Transverse colon (tissue), 4 donors: ENCODE measurements at regions not wholly inside any gene's neighbourhood (a gene's known extent, or its start where the extent isn't known, plus 50 kb on each side); places are given as distances from the start of the nearest gene placed in this dataset.

Experiments used
- DNase-seq: peaks from one replicate; pipeline ENCODE4 v3.0.0-alpha.2; 2019
- H3K27ac ChIP-seq, 4 donors: fragments of 200-600 bp; sonication (generic); 2 replicates each; pipeline ENCODE4 v1.5.1; 2016 to 2018; ENCODE audit warnings: inconsistent platforms in 4 of 4
- H3K27me3 ChIP-seq: fragments of 200-600 bp; sonication (generic); 2 replicates; pipeline ENCODE4 v1.5.1; 2017; ENCODE audit warnings: inconsistent platforms
- H3K36me3 ChIP-seq, 4 donors: fragments of 200-600 bp; sonication (generic); 2 replicates each; pipeline ENCODE4 v1.5.1; 2017 to 2019; ENCODE audit warnings: inconsistent platforms in 4 of 4
- H3K4me1 ChIP-seq, 4 donors: fragments of 200-600 bp; sonication (generic); 2 replicates each; pipeline ENCODE4 v1.5.1; 2017 to 2020; ENCODE audit warnings: inconsistent platforms in 4 of 4
- H3K4me3 ChIP-seq, 4 donors: fragments of 200-600 bp; sonication (generic); 1 replicate in 1 of 4; 2 replicates in 3 of 4; pipeline versions ENCODE4 v1.5.1 to v1.6.1; 2017 to 2019; ENCODE audit warnings: inconsistent platforms in 4 of 4
- H3K9me3 ChIP-seq, 2 donors: fragments of 200-600 bp; sonication (generic); 2 replicates each; pipeline ENCODE4 v1.5.1; 2017 to 2019; ENCODE audit warnings: inconsistent platforms in 2 of 2
- CTCF ChIP-seq, 5 experiments: fragments of 200-600 bp in 3 of 5; fragments of 450-650 bp in 2 of 5; sonication (generic) in 3 of 5; IDR thresholded peaks; 1 replicate in 2 of 5; 2 replicates in 3 of 5; pipeline ENCODE4 v1.5.1; 2016 to 2017; ENCODE audit warnings: antibody characterized with exemption in 5 of 5, inconsistent platforms in 3 of 5, mild to moderate bottlenecking in 2 of 5, moderate library complexity in 1 of 5
- EP300 ChIP-seq: sonication (generic); formaldehyde crosslinking; IDR thresholded peaks from one replicate; pipeline ENCODE4 v1.6.1; 2017; ENCODE audit warnings: antibody characterized with exemption, low read depth
- POLR2A ChIP-seq: fragments of 450-650 bp; IDR thresholded peaks from one replicate; pipeline ENCODE4 v1.6.1; 2016; ENCODE audit warnings: antibody characterized with exemption, mild to moderate bottlenecking, moderate library complexity
- POLR2AphosphoS5 ChIP-seq, 3 donors: sonication (generic); formaldehyde crosslinking; IDR thresholded peaks; one replicate each; pipeline ENCODE4 v1.6.1; 2016; ENCODE audit warnings: antibody characterized with exemption in 3 of 3
- WGBS, 2 donors: methylation state at CpG; one replicate each; pipeline ENCODE4 v1.1.5; 2018; ENCODE audit warnings: low coverage in 1 of 2; 5-methylcytosine and 5-hydroxymethylcytosine counted together
- in situ Hi-C, 4 donors: fragments of 200-750 bp; cut with MboI; loops; one replicate each; pipeline versions ENCODE4 v1.15.0 to v1.15.1; 2017; ENCODE audit warnings: low sequenced_read_pairs in 3 of 4, low pct_ligation_motif_present in 1 of 4, low pct_unique_long_range_greater_than_20kb in 1 of 4
- intact Hi-C: fragments of 100-400 bp; cut with DNase I; formaldehyde crosslinking; loops from one replicate; pipeline ENCODE4 v1.15.1; 2023; ENCODE audit warnings: low total_unique reads

DNA sequence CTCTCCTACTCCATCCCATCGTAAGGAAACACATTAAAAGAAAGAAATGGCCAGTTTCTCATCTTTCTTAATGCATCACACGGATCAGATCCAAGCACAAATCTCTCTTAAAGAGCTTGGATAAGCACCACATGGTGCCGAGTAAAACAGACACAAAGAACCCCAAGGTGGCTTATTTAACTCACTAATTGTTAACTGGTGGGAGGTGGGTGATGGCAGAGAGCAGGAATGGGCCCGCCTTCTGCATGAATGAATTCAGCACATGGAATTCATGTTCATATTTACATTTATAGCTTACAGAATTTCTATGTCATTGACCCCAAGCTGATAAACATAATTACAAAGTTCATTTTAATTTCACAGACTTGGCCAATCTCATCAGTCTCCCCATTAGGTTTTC is 89.9 kb downstream of the MZT1 start:
- Histone ChIP-seq H3K9me3 (no peaks in the 10 kb centered on the region), H3K36me3 (no peaks in the 10 kb centered on the region), H3K4me1 (no peaks in the 10 kb centered on the region), H3K4me3 (no peak overlapping the region), H3K27ac (no peak overlapping the region), H3K27me3 (no peaks in the 10 kb centered on the region)
- in situ Hi-C loops, result no loop called here
- DNase-seq, result no peak
- TF ChIP-seq POLR2A (no peak), CTCF (IDR thresholded peaks at IDR 0.05) (no peak), POLR2AphosphoS5 (IDR thresholded peaks at IDR 0.05) (no peak), EP300 (no peak)
- intact Hi-C loops, result no loop called here
- 70 to 79% methylated on average over 2 to 4 of the region's 4 CpGs for WGBS, 2 donors

DNA sequence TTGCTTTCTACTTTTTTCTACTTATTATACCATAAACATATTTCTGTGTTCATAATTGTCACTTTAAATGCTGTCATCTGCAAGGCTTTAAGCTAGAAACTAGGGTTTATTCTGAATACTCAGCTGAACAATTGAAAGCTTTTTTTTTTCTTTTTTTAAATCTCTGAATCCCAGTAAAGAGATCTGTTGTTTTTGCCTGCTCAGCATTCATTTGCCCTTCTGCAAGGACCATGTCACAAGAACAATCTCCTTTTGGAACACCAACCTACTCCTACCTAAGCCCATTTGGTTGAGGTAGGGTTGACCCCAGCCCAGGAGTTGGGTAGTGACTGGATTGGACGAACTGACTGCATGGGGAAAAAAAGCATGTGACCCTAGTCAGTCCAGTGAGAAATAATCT is 92.6 kb downstream of the MZT1 start:
- H3K4me1 ChIP-seq, result no peaks in the 10 kb centered on the region
- 76% methylated on average over 1 of the region's 1 CpG; no CpG with 5 or more reads in 1 of the 2 donors for WGBS, 2 donors
- in situ Hi-C loops, result no loop called here
- TF ChIP-seq CTCF (IDR thresholded peaks at IDR 0.05) (no peak), EP300 (no peak), POLR2AphosphoS5 (IDR thresholded peaks at IDR 0.05) (no peak), POLR2A (no peak)
- no peaks in the 10 kb centered on the region for H3K9me3 ChIP-seq
- no peaks in the 10 kb centered on the region for H3K36me3 ChIP-seq
- no peak overlapping the region for H3K27ac ChIP-seq
- H3K4me3 ChIP-seq, result no peak overlapping the region
- intact Hi-C loops, result no loop called here
- no peaks in the 10 kb centered on the region for H3K27me3 ChIP-seq
- DNase-seq, result no peak

DNA sequence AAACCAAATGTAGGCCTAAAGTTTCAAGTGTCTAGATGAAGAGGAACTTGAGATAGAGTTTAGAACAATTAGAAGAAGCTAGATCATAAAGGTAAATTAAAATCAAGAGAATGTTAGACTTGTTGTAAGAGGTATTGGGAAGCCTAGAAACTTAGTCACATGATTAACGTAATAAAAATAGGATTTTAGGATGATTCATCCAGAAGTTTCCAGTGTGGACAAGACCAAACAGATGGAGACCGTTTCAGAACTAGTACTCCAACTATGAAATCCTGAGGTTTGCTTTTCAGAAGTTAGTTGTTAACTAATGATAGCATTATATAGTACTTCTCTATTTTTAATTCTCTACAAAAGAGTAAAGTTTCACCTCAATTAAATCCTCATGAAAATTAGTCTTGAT is 104.9 kb downstream of the MZT1 start:
- DNase-seq, result no peak
- in situ Hi-C loops (no loop called here), intact Hi-C loops (no loop called here)
- TF ChIP-seq POLR2AphosphoS5 (IDR thresholded peaks at IDR 0.05), result no peak
- no peak for TF ChIP-seq EP300
- no peak for TF ChIP-seq CTCF (IDR thresholded peaks at IDR 0.05)
- no peak for TF ChIP-seq POLR2A
- H3K27ac ChIP-seq, result no peak overlapping the region
- WGBS, 2 donors, result 67 to 69% methylated on average over 2 of the region's 2 CpGs
- H3K4me3 ChIP-seq, result no peak overlapping the region
- H3K27me3 ChIP-seq, result no peaks in the 10 kb centered on the region
- no peaks in the 10 kb centered on the region for H3K36me3 ChIP-seq
- H3K9me3 ChIP-seq, result no peaks in the 10 kb centered on the region
- no peaks in the 10 kb centered on the region for H3K4me1 ChIP-seq

GRCh38 chr13:72620874-72621273 is 106.6 kb downstream of the MZT1 start:
- in situ Hi-C loops, result no loop called here
- Histone ChIP-seq H3K27me3 (no peaks in the 10 kb centered on the region), H3K4me3 (no peak overlapping the region), H3K4me1 (no peaks in the 10 kb centered on the region), H3K9me3 (no peaks in the 10 kb centered on the region), H3K36me3 (no peaks in the 10 kb centered on the region), H3K27ac (no peak overlapping the region)
- 58 to 59% methylated on average over 2 of the region's 2 CpGs for WGBS, 2 donors
- DNase-seq, result no peak
- TF ChIP-seq POLR2A (no peak), POLR2AphosphoS5 (IDR thresholded peaks at IDR 0.05) (no peak), CTCF (IDR thresholded peaks at IDR 0.05) (no peak), EP300 (no peak)
- intact Hi-C loops, result no loop called here
